ENCODE measurements at regions not wholly inside any gene's neighbourhood (a gene's known extent, or its start where the extent isn't known, plus 50 kb on each side); places are given as distances from the start of the nearest gene placed in this dataset.

GRCh38 chr2:212911011-212911410, 240.4 kb downstream of the IKZF2 start:
- TF ChIP-seq, protein P1, sequence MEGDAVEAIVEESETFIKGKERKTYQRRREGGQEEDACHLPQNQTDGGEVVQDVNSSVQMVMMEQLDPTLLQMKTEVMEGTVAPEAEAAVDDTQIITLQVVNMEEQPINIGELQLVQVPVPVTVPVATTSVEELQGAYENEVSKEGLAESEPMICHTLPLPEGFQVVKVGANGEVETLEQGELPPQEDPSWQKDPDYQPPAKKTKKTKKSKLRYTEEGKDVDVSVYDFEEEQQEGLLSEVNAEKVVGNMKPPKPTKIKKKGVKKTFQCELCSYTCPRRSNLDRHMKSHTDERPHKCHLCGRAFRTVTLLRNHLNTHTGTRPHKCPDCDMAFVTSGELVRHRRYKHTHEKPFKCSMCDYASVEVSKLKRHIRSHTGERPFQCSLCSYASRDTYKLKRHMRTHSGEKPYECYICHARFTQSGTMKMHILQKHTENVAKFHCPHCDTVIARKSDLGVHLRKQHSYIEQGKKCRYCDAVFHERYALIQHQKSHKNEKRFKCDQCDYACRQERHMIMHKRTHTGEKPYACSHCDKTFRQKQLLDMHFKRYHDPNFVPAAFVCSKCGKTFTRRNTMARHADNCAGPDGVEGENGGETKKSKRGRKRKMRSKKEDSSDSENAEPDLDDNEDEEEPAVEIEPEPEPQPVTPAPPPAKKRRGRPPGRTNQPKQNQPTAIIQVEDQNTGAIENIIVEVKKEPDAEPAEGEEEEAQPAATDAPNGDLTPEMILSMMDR (IDR thresholded peaks at IDR 0.05): no peak
- no peak for TF ChIP-seq EP300 (IDR thresholded peaks at IDR 0.05; ENCODE audit: low read depth)
- no peak for TF ChIP-seq POLR2AphosphoS5 (IDR thresholded peaks at IDR 0.05)
- no peak for TF ChIP-seq POLR2A (IDR thresholded peaks at IDR 0.05)

DNA sequence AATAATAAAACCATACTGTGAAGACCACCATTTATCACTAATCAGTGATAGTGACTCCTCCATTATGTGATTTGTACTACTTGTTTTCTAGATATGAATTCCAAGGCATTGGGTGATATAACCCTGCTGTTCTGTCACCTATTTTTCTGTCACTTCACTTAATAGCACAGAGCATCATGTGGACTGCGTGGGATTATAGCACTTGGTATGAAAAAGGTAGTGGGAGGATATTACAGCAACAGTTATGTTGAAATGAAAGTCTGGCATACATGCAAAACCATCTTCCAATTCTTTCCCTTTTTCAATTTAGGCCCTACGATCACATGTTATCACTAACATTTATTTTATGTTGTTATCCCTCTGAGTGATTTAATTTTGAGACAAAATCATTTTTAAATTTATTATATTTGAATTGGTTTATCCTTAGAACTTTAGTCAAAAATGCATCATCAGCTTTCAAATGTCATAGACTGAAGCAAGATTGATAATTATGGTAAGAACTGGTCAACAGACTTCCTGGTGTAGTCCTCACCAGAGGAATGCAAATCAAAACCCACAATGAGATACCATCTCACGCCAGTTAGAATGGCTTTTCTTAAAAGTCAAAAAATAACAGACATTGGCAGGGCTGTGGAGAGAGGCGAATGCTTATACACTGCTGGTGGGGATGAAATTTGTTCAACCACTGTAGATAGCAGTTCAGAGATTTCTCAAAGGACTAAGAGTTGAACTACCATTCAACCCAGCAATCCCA, 242.6 kb downstream of the IKZF2 start:
- no peak for DNase-seq
- Histone ChIP-seq H3K36me3 (no peaks in the 10 kb centered on the region), H3K4me1 (peaks cover 0 to 45% (median 28%) of the 10 kb centered on the region in 4 donors), H3K27ac (no peak overlapping the region), H3K4me3 (no peak overlapping the region), H3K9me3 (no peaks in the 10 kb centered on the region), H3K27me3 (no peaks in the 10 kb centered on the region)
- 76 to 87% methylated on average over 4 of the region's 4 CpGs for WGBS, 2 donors (ENCODE audit: low coverage in 1 of 2)
- intact Hi-C loops (cut with DNase I; ENCODE audit: low total_unique reads) (no loop called here), in situ Hi-C loops (cut with MboI; ENCODE audit: low pct_ligation_motif_present in 1 of 4, low pct_unique_long_range_greater_than_20kb in 1 of 4, low sequenced_read_pairs in 3 of 4) (no loop called here)
- TF ChIP-seq POLR2AphosphoS5 (IDR thresholded peaks at IDR 0.05) (no peak), POLR2A (IDR thresholded peaks at IDR 0.05) (no peak), EP300 (IDR thresholded peaks at IDR 0.05; ENCODE audit: low read depth) (no peak)
- TF ChIP-seq, protein P1 (IDR thresholded peaks at IDR 0.05): no peak

More at GRCh38 chr2:212911011-212911410, 240.4 kb downstream of the IKZF2 start:
- H3K4me1 ChIP-seq: peaks cover 0 to 54% (median 21%) of the 10 kb centered on the region in 4 donors
- H3K36me3 ChIP-seq: no peaks in the 10 kb centered on the region
- no peaks in the 10 kb centered on the region for H3K9me3 ChIP-seq
- WGBS, 2 donors (ENCODE audit: low coverage in 1 of 2): 76 to 86% methylated on average over 4 of the region's 4 CpGs
- no peak overlapping the region for H3K4me3 ChIP-seq
- DNase-seq: no peak
- H3K27ac ChIP-seq: no peak overlapping the region
- intact Hi-C loops (cut with DNase I; ENCODE audit: low total_unique reads) (no loop called here), in situ Hi-C loops (cut with MboI; ENCODE audit: low pct_ligation_motif_present in 1 of 4, low pct_unique_long_range_greater_than_20kb in 1 of 4, low sequenced_read_pairs in 3 of 4) (no loop called here)
- no peaks in the 10 kb centered on the region for H3K27me3 ChIP-seq

DNA sequence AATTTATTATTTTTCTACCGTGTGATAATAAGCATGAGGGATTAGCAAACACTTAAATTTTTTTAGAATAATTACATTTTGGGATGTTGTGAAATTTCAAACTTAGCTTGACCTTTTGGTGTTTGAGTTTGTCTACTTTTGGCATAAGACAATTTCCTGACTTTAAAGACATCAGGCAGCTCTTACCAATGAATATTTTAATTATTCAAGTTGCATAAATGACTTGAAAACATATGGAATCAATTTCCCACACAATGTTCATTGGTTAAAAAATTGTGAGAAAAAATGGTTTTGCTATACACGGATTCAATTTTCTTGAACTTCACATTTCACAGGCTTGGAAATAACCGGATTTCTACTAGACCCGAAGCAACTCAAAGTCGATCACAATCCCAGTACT, 243.4 kb downstream of the IKZF2 start:
- in situ Hi-C loops (cut with MboI; ENCODE audit: low pct_ligation_motif_present in 1 of 4, low pct_unique_long_range_greater_than_20kb in 1 of 4, low sequenced_read_pairs in 3 of 4): no loop called here
- H3K36me3 ChIP-seq: no peaks in the 10 kb centered on the region
- DNase-seq: no peak
- H3K4me1 ChIP-seq: peaks cover 0 to 39% (median 22%) of the 10 kb centered on the region in 4 donors
- intact Hi-C loops (cut with DNase I; ENCODE audit: low total_unique reads): no loop called here
- 89 to 92% methylated on average over 5 of the region's 5 CpGs for WGBS, 2 donors (ENCODE audit: low coverage in 1 of 2)
- no peaks in the 10 kb centered on the region for H3K27me3 ChIP-seq
- H3K9me3 ChIP-seq: no peaks in the 10 kb centered on the region
- H3K27ac ChIP-seq: no peak overlapping the region
- TF ChIP-seq POLR2AphosphoS5 (IDR thresholded peaks at IDR 0.05) (no peak), EP300 (IDR thresholded peaks at IDR 0.05; ENCODE audit: low read depth) (no peak), POLR2A (IDR thresholded peaks at IDR 0.05) (no peak)
- TF ChIP-seq, protein P1 (IDR thresholded peaks at IDR 0.05): no peak
- no peak overlapping the region for H3K4me3 ChIP-seq

DNA sequence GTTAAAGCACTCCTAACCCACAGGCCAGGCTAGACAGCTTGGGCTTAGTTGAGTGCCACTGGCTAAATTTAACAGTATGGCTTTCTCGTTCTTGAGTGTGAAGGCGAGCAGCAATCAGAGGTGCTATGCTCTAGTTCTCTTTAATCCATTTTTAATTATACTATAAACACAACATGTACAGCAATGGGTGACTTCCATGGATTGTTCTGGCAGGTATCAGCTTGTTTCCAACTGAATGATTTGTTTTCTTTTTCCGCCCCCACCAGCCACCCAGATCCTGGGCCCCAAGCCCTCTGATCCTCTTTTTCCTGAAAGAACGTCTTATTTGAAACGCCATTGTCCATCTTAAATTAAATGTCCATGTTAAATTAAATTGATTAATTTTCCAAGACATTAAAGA, 244.8 kb downstream of the IKZF2 start:
- Histone ChIP-seq H3K36me3 (no peaks in the 10 kb centered on the region), H3K9me3 (no peaks in the 10 kb centered on the region), H3K4me3 (peak overlapping the region in 1 of 4 donors; percentile 5), H3K27me3 (no peaks in the 10 kb centered on the region), H3K4me1 (peaks cover 0 to 34% (median 14%) of the 10 kb centered on the region in 4 donors), H3K27ac (peak overlapping the region; percentile 76 to 83 (median 78))
- TF ChIP-seq, protein P1 (IDR thresholded peaks at IDR 0.05): no peak
- TF ChIP-seq POLR2AphosphoS5 (IDR thresholded peaks at IDR 0.05): no peak
- TF ChIP-seq EP300 (IDR thresholded peaks at IDR 0.05; ENCODE audit: low read depth): no peak
- TF ChIP-seq POLR2A (IDR thresholded peaks at IDR 0.05): no peak
- intact Hi-C loops (cut with DNase I; ENCODE audit: low total_unique reads) (no loop called here), in situ Hi-C loops (cut with MboI; ENCODE audit: low pct_ligation_motif_present in 1 of 4, low pct_unique_long_range_greater_than_20kb in 1 of 4, low sequenced_read_pairs in 3 of 4) (no loop called here)
- WGBS, 2 donors (ENCODE audit: low coverage in 1 of 2): 61 to 65% methylated on average over 5 of the region's 5 CpGs
- no peak for DNase-seq

All from transverse colon (tissue), 4 donors.